Endothelial cell of umbilical vein (primary cell): ENCODE measurements at regions not wholly inside any gene's neighbourhood (a gene's known extent, or its start where the extent isn't known, plus 50 kb on each side); places are given as distances from the start of the nearest gene placed in this dataset.

Source experiments
- BruUV-seq: library from RNA; stranded (reverse); fragments of 400-500 nt; replicated peaks from 2 replicates; lab custom pipeline; 2021; lab: Mats Ljungman, UMichigan
- CTCF ChIA-PET: fragments of 300-600, 350-600 bp; sonication (Branson Sonifier 250); formaldehyde crosslinking; loops from one replicate; lab custom pipeline; 2021; ENCODE audit warnings: antibody characterized with exemption, inconsistent platforms; lab: Charles Lee
- POLR2A ChIA-PET: fragments of 300-600, 350-600 bp; sonication (Branson Sonifier 250); formaldehyde crosslinking; loops from one replicate; lab custom pipeline; 2021; ENCODE audit warnings: antibody characterized with exemption, inconsistent platforms; lab: Charles Lee
- DNase-seq: peaks from one replicate; pipeline ENCODE4 v3.0.0-alpha.2; 2011; ENCODE audit warnings: low read depth, low spot score
- FAIRE-seq: peaks from 2 replicates; lab custom pipeline; 2011; peaks lifted over from hg19 to GRCh38; lab: Jason Lieb, UNC
- H2AFZ ChIP-seq: 2 replicates; pipeline ENCODE4 v1.6.0; 2012; ENCODE audit warnings: low read depth, low read length, control low read depth, inconsistent platforms
- H3K27ac ChIP-seq: 2 replicates; pipeline ENCODE4 v1.5.1; 2011; ENCODE audit warnings: low read depth, mild to moderate bottlenecking, control low read depth, low read length, moderate library complexity; ENCODE audit not compliant: insufficient read depth
- H3K27me3 ChIP-seq, 2 experiments: 2 replicates each; pipeline versions ENCODE4 v1.6.0 to v1.6.1; 2011; ENCODE audit warnings: low read length in 2 of 2, mixed read lengths in 1 of 2; ENCODE audit not compliant: control insufficient read depth in 2 of 2, insufficient read depth in 2 of 2
- H3K36me3 ChIP-seq, 2 experiments: 2 replicates in 1 of 2; 3 replicates in 1 of 2; pipeline ENCODE4 v1.5.1; 2011; ENCODE audit warnings: low read length in 2 of 2, mild to moderate bottlenecking in 1 of 2, moderate library complexity in 1 of 2; ENCODE audit not compliant: control insufficient read depth in 2 of 2, insufficient read depth in 2 of 2; ENCODE audit errors: extremely low read depth in 1 of 2
- H3K4me1 ChIP-seq: 3 replicates; pipeline ENCODE4 v1.5.1; 2011; ENCODE audit warnings: mild to moderate bottlenecking, low read length; ENCODE audit not compliant: control insufficient read depth, insufficient read depth; ENCODE audit errors: extremely low read depth
- H3K4me2 ChIP-seq: 2 replicates; pipeline ENCODE4 v1.6.1; 2011; ENCODE audit warnings: low read length, control low read depth, mixed read lengths; ENCODE audit not compliant: insufficient read depth
- H3K4me3 ChIP-seq, 3 experiments: fragments of 200-600 bp in 1 of 3; sonication (generic), shearing (Covaris generic) in 1 of 3; replicated peaks in 1 of 3; 2 replicates each; pipeline ENCODE4 v1.5.1; 2011 to 2016; ENCODE audit warnings: control low read depth in 3 of 3, low read length in 3 of 3, mild to moderate bottlenecking in 2 of 3, inconsistent platforms in 1 of 3, low read depth in 1 of 3, moderate library complexity in 1 of 3; ENCODE audit not compliant: insufficient read depth in 1 of 3
- H3K79me2 ChIP-seq: 2 replicates; pipeline ENCODE4 v1.6.0; 2012; ENCODE audit warnings: low read length, inconsistent platforms; ENCODE audit not compliant: control insufficient read depth, insufficient read depth
- H3K9ac ChIP-seq: replicated peaks from 2 replicates; pipeline ENCODE3; 2011; ENCODE audit warnings: low read length, control low read depth; ENCODE audit not compliant: insufficient read depth; ENCODE audit errors: extremely low read depth
- H3K9me1 ChIP-seq: replicated peaks from 3 replicates; pipeline ENCODE4 v1.6.0; 2011; ENCODE audit warnings: mild to moderate bottlenecking, low read length; ENCODE audit not compliant: control insufficient read depth, insufficient read depth; ENCODE audit errors: extremely low read depth
- H3K9me3 ChIP-seq: replicated peaks from 2 replicates; pipeline ENCODE4 v1.5.1; 2012; ENCODE audit warnings: low read length, inconsistent platforms; ENCODE audit not compliant: control insufficient read depth, insufficient read depth
- H4K20me1 ChIP-seq: replicated peaks from 2 replicates; pipeline ENCODE3; 2011; ENCODE audit warnings: mild to moderate bottlenecking, low read length; ENCODE audit not compliant: control insufficient read depth, insufficient read depth; ENCODE audit errors: extremely low read depth
- EZH2 ChIP-seq: IDR thresholded peaks from 2 replicates; pipeline ENCODE4 v1.6.1; 2012; ENCODE audit warnings: borderline replicate concordance, low read depth, mild to moderate bottlenecking, moderate library complexity, low read length, inconsistent platforms; ENCODE audit not compliant: severe bottlenecking
- GATA2 ChIP-seq: IDR thresholded peaks from 2 replicates; pipeline ENCODE4 v1.7.0; 2011; ENCODE audit warnings: low read depth, mild to moderate bottlenecking, moderate library complexity, mixed read lengths, low read length; ENCODE audit not compliant: insufficient read length, insufficient read depth
- JUN ChIP-seq: IDR thresholded peaks from 2 replicates; pipeline ENCODE4 v1.6.1; 2011; ENCODE audit warnings: borderline replicate concordance, low read depth; ENCODE audit not compliant: insufficient read length, insufficient read depth
- MYC ChIP-seq: IDR thresholded peaks from one replicate; pipeline ENCODE4 v1.6.1; 2011; ENCODE audit warnings: mild to moderate bottlenecking, low read depth, low read length
- POLR2A ChIP-seq: IDR thresholded peaks from 2 replicates; pipeline ENCODE4 v1.6.1; 2012; ENCODE audit warnings: low read depth, mild to moderate bottlenecking, control low read depth, low read length
- POLR2AphosphoS5 ChIP-seq: IDR thresholded peaks from 2 replicates; pipeline ENCODE4 v1.6.1; 2012; ENCODE audit warnings: low read depth, mild to moderate bottlenecking, control low read depth, low read length, moderate library complexity; ENCODE audit not compliant: insufficient read depth
- dilution Hi-C: fragments of 300-500 bp; cut with MboI; formaldehyde crosslinking; loops from one replicate; pipeline ENCODE4 v1.15.0; 2019; ENCODE audit warnings: low sequenced_read_pairs; ENCODE audit not compliant: extremely low pct_ligation_motif_present
- intact Hi-C: fragments of 100-400 bp; cut with micrococcal nuclease; formaldehyde crosslinking; loops from one replicate; pipeline ENCODE4 v1.10.0; 2022
- TF ChIP-seq, protein P1 (sequence below), 2 donors: IDR thresholded peaks; 1 replicate in 1 of 2; 2 replicates in 1 of 2; pipeline ENCODE4 v1.5.1; 2011; ENCODE audit warnings: low read length in 2 of 2, mild to moderate bottlenecking in 2 of 2, moderate library complexity in 2 of 2, control low read depth in 1 of 2, inconsistent platforms in 1 of 2, low read depth in 1 of 2; ENCODE audit not compliant: insufficient read depth in 1 of 2; ENCODE audit errors: extremely low read depth in 1 of 2

DNA sequence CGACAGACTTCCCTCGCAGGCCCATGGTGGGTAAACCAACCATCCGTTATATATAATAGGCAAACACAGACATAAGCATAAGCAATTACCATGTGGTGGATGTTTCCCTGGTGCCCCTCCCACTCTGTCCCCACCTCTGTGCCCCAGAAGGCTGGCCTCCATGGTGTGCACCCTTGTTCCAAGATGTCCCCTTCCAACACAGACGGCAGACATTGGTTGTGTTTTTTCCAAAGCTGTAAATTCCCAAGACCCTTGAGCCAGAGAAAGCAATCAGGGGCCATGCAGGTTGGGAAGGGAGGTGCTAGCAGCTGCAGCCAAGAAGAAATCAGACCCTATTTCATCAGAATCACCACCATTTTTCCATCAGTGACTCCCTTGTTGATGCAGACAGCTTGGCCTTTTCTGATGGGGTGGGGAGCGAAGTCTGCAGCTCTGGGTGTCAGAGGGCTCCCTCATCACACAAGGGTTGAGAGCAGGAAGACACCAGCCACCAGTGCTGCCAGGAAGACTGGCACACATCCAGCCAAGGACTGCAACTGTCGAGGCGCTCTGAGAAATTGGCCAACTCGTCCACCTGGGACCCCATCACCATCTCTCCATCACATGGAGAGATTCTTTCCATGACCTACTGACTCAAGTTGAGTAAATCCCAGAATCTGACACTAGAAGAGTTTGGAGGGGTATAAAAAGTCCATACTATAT, 86.8 kb upstream of the CHST15 start:
- no peaks in the 10 kb centered on the region for H3K36me3 ChIP-seq
- H3K4me3 ChIP-seq, result no peak overlapping the region
- no peaks in the 10 kb centered on the region for H3K9me1 ChIP-seq
- no peak for FAIRE-seq
- H4K20me1 ChIP-seq, result no peaks in the 10 kb centered on the region
- POLR2A ChIA-PET, result no interaction called here
- no peaks in the 10 kb centered on the region for H3K4me1 ChIP-seq
- DNase-seq, result no peak
- dilution Hi-C loops (no loop called here), intact Hi-C loops (loop anchor here (5.0 kb wide), 1 partner anchor 363 kb away; no protein-coding TSS in a partner anchor)
- no peak overlapping the region for H3K4me2 ChIP-seq
- CTCF ChIA-PET, result no interaction called here
- peaks cover 0 to 2% of the 10 kb centered on the region in 2 experiments for H3K27me3 ChIP-seq
- no peak for TF ChIP-seq JUN
- no peak for TF ChIP-seq GATA2
- no peak for TF ChIP-seq EZH2
- no peaks in the 10 kb centered on the region for H3K9me3 ChIP-seq
- no peak overlapping the region for H2AFZ ChIP-seq
- H3K27ac ChIP-seq, result no peak overlapping the region
- no peaks in the 10 kb centered on the region for H3K79me2 ChIP-seq
- no TSS peak for BruUV-seq
- H3K9ac ChIP-seq, result no peak overlapping the region

DNA sequence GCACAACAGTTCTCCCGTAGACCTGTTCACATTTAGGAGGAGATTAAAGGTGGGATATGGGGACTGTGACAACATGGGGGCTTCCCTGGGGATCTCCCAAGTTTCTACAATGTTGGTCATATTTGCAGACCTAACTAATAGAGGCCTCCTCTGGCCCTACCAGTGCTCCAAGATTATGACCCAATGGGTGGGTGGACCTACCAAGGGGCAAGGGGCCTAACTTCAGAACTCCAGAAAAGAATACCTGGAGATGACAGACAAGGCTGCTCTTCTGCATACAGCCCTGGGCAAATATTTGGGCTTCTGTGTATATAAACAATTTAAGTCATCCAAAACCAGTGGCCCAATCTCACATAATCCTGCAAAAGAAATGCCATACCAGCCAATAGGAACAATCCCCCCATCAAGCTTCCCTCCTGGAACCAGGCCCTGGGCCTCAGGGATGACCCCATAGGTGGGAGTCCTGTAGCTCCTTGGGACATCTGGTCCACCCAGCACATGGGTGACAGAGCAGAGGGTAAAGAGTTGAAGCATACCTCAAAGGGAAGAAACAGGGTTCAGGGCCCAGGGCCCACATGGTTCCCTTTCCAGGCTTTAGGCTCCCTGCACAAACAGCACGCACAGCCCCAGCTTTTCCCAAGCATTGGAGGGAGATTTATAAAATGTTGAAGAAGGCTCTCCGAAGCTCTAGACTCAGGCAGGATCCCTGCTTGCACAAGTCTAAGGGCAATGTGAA, 86.1 kb upstream of the CHST15 start:
- intact Hi-C loops (loop anchor here (5.0 kb wide), 1 partner anchor 362 kb away; no protein-coding TSS in a partner anchor), dilution Hi-C loops (no loop called here)
- Histone ChIP-seq H3K4me1 (no peaks in the 10 kb centered on the region), H3K9ac (no peak overlapping the region), H3K9me3 (no peaks in the 10 kb centered on the region), H3K27me3 (peaks cover 0 to 2% of the 10 kb centered on the region in 2 experiments), H3K27ac (no peak overlapping the region), H3K4me3 (no peak overlapping the region), H3K36me3 (no peaks in the 10 kb centered on the region), H4K20me1 (no peaks in the 10 kb centered on the region), H3K9me1 (no peaks in the 10 kb centered on the region), H3K4me2 (no peak overlapping the region), H2AFZ (no peak overlapping the region), H3K79me2 (no peaks in the 10 kb centered on the region)
- ChIA-PET CTCF (no interaction called here), POLR2A (no interaction called here)
- TF ChIP-seq, protein P1, sequence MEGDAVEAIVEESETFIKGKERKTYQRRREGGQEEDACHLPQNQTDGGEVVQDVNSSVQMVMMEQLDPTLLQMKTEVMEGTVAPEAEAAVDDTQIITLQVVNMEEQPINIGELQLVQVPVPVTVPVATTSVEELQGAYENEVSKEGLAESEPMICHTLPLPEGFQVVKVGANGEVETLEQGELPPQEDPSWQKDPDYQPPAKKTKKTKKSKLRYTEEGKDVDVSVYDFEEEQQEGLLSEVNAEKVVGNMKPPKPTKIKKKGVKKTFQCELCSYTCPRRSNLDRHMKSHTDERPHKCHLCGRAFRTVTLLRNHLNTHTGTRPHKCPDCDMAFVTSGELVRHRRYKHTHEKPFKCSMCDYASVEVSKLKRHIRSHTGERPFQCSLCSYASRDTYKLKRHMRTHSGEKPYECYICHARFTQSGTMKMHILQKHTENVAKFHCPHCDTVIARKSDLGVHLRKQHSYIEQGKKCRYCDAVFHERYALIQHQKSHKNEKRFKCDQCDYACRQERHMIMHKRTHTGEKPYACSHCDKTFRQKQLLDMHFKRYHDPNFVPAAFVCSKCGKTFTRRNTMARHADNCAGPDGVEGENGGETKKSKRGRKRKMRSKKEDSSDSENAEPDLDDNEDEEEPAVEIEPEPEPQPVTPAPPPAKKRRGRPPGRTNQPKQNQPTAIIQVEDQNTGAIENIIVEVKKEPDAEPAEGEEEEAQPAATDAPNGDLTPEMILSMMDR (IDR thresholded peaks at IDR 0.05; ENCODE audit: extremely low read depth in 1 of 2, insufficient read depth in 1 of 2, low read depth in 1 of 2, low read length in 2 of 2), result no peak
- TF ChIP-seq POLR2AphosphoS5, result no peak
- no peak for TF ChIP-seq POLR2A
- no peak for TF ChIP-seq MYC
- TF ChIP-seq JUN, result no peak
- FAIRE-seq (no peak), DNase-seq (no peak)
- no TSS peak for BruUV-seq
